NB4 (cell line): ENCODE measurements at regions not wholly inside any gene's neighbourhood (a gene's known extent, or its start where the extent isn't known, plus 50 kb on each side); places are given as distances from the start of the nearest gene placed in this dataset.

Source experiments
- DNase-seq: peaks from one replicate; pipeline ENCODE4 v3.0.0; 2010; ENCODE audit warnings: low read depth
- H3K4me3 ChIP-seq: one replicate; pipeline ENCODE4 v1.5.1; 2011; ENCODE audit warnings: mild to moderate bottlenecking, low read depth, low read length, moderate library complexity
- MYC ChIP-seq: IDR thresholded peaks from 2 replicates; pipeline ENCODE4 v1.6.1; 2011; ENCODE audit warnings: low read depth, low read length
- POLR2A ChIP-seq: IDR thresholded peaks from 2 replicates; pipeline ENCODE4 v1.6.1; 2011; ENCODE audit warnings: mild to moderate bottlenecking; ENCODE audit not compliant: insufficient read length; ENCODE audit errors: extremely low read depth
- TF ChIP-seq, protein P1 (sequence below): IDR thresholded peaks from 2 replicates; pipeline ENCODE4 v1.6.1; 2011; ENCODE audit warnings: low read depth, low read length
- TF ChIP-seq, protein P2 (sequence below): IDR thresholded peaks from one replicate; pipeline ENCODE4 v1.5.1; 2012; ENCODE audit warnings: low read depth, low read length

DNA sequence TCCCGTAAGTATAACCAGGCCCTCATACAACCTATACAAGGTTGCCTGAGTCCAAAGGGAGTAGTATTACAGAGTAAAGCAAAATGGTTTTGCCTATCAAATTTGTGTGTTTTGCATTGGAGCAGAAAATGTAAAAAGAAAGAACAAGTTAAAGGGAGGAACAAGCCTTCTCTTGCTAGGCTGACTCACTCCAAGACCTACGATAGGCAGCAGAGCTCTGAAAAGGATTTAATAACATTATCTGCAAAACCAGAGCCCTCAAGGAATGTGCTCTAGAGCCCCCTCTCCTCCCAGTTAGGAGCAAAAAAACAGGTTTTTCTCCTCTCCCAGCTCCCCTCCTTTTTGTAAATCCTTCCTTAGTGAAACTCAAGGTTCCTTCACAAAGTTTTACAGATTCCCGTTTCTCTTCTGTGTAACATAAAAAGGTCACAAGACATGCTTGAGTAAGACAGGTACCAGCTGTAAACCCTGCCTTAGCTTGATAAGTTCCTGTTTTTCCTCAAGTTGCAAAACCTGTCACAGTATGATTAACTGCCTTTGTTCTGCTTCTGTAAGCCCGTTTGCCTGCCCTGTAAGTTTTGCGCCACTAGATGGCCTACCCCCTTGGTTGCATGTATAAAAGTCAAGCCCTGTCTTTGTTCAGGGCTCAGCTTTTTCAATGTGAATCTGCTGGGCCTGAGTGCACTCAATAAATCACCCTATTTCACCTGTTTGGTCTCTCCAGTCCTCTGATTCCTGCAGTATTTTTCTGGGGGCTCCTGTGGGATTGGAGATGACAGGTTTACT, 498.2 kb downstream of the KCNA4 start:
- H3K4me3 ChIP-seq: no peak overlapping the region
- peak; percentile 82 for DNase-seq

DNA sequence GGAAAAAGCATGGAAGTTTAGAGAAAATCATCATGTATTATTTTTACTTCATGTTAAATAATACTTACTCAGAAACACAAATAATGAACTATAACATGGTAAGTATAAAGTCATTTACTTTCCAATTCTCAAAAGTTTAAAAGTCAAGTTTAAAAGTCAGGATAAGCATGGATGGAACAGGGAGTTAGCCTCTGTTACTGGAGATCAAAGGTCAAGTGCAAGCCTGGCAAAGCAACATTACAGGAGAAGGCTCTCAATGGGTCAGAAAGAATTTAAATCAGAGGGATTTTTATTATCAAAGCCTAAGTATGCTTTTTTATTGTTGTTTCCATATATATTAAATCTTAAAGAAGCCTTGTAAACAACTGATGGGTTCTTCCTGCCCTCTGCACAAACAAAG, 505.4 kb downstream of the KCNA4 start:
- DNase-seq: no peak
- TF ChIP-seq POLR2A (no peak), MYC (no peak)
- TF ChIP-seq, protein P1, sequence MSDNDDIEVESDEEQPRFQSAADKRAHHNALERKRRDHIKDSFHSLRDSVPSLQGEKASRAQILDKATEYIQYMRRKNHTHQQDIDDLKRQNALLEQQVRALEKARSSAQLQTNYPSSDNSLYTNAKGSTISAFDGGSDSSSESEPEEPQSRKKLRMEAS: no peak
- TF ChIP-seq, protein P2, sequence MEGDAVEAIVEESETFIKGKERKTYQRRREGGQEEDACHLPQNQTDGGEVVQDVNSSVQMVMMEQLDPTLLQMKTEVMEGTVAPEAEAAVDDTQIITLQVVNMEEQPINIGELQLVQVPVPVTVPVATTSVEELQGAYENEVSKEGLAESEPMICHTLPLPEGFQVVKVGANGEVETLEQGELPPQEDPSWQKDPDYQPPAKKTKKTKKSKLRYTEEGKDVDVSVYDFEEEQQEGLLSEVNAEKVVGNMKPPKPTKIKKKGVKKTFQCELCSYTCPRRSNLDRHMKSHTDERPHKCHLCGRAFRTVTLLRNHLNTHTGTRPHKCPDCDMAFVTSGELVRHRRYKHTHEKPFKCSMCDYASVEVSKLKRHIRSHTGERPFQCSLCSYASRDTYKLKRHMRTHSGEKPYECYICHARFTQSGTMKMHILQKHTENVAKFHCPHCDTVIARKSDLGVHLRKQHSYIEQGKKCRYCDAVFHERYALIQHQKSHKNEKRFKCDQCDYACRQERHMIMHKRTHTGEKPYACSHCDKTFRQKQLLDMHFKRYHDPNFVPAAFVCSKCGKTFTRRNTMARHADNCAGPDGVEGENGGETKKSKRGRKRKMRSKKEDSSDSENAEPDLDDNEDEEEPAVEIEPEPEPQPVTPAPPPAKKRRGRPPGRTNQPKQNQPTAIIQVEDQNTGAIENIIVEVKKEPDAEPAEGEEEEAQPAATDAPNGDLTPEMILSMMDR: no peak
- H3K4me3 ChIP-seq: no peak overlapping the region

More for the DNA sequence above, 498.2 kb downstream of the KCNA4 start:
- TF ChIP-seq, protein P1: 0 out of 2 replicates have a peak, but pooled peaks have one; percentile 24
- TF ChIP-seq POLR2A (no peak), MYC (no peak)
- TF ChIP-seq, protein P2: peak; percentile 50

DNA sequence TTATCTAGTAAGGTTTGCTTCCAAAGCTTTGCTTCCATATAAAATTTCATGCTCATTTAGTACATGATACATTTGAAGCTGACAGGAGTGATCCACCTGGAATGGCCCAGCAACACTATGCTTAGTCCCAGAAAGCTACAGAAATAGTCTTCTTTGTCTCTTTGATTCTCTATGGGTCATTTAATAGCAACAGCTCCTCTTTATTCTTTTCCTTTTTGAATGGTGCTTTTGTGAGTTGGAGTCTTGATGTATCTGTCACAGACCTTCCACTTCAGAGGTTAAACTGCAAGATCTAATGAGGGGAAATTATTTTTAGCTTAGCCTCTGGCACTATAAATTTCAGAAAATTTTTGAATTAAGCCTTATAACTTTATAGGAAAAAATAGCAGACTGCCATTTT, 509.5 kb downstream of the KCNA4 start:
- TF ChIP-seq POLR2A (no peak), MYC (no peak)
- TF ChIP-seq, protein P1: no peak
- TF ChIP-seq, protein P2: no peak
- no peak for DNase-seq
- H3K4me3 ChIP-seq: no peak overlapping the region

DNA sequence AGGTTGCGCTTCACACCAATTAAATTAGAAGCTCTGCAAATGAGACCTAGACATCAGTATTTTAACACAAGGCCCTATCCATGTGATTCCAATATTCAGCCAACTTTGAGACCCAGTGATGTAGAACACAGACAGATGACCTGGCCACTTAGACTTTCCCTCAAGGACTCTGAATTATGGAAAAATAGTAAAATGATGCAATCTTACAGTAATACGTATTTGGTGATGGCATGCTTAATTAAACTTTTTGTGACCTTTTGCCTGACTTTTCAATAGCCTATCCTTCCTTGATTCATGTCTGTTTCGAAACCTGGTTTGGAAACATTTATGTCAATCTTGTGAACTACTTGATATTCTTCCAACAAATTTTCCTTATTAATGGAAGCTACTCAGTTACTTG, 521.2 kb downstream of the KCNA4 start:
- TF ChIP-seq POLR2A (no peak), MYC (no peak)
- TF ChIP-seq, protein P1: no peak
- TF ChIP-seq, protein P2: no peak
- DNase-seq: no peak
- no peak overlapping the region for H3K4me3 ChIP-seq

DNA sequence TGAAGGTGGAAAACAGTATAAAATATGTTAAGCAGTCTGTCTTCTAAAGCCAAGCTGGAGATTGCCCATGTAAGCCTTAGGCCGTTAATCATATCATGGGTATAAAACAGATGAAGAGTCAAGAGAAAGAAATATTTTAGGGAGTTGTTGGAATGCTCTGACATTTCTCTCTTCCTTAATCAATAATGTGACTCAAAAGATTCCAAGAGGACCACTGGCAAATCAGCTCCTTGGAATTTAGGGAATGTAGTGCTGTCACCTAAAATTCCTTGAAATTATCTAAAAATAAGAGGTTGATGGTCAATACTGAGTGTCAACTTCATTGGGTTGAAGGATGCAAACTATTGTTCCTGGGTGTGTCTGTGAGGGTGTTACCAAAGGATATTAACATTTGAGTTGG, 525.9 kb downstream of the KCNA4 start:
- DNase-seq: no peak
- H3K4me3 ChIP-seq: no peak overlapping the region
- TF ChIP-seq MYC (no peak), POLR2A (no peak)
- TF ChIP-seq, protein P2: no peak
- TF ChIP-seq, protein P1: no peak

DNA sequence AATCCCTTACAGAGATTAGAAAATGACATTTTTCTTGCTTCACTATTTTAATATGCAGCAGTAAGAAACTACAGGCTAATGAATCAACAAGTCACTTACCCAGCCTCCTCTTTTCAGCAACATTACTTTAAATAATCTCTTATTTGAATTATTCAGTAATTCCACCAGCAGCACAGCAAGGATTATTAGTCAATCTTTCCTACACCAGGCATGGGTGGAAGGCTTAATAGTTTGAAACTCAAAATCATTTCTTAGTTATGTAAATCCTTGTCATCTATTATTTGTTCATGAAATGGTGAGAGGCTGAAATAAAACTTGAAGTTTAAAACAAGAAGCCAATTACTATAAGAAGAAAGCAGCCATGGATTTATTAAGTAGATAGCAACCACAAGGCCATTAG, 530.5 kb downstream of the KCNA4 start:
- no peak for TF ChIP-seq POLR2A
- TF ChIP-seq, protein P1: no peak
- TF ChIP-seq, protein P2: no peak
- no peak for TF ChIP-seq MYC
- DNase-seq: no peak
- no peak overlapping the region for H3K4me3 ChIP-seq
